ENCODE measurements at regions not wholly inside any gene's neighbourhood (a gene's known extent, or its start where the extent isn't known, plus 50 kb on each side); places are given as distances from the start of the nearest gene placed in this dataset.

DNA sequence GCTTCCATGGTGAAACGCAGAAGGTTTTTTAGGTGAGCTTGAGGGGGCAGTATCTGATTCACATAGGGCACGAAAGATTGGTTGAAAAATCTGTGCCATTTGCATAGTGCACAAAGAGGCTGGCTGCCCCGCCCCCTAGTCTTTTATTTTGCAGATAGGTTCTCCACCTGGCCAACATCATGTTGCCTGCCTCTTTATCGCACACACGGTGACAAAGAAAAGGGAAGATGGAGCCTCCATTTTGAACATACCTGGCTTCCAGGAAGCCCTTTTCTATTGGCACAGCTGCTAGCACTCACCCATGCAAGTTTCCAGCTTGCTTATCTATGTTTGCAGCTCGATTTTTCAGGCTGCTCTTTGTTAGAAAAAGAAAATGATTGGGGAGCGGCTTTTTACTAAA lies 316.2 kb upstream of the KLHL1 start (continued):
- TF ChIP-seq ZNF654 (tag by site-specific recombination; IDR thresholded peaks at IDR 0.05; ENCODE audit: low read depth): no peak
- TF ChIP-seq ZNF791 (tag by site-specific recombination; IDR thresholded peaks at IDR 0.05): no peak
- TF ChIP-seq ZNF426 (tag by site-specific recombination; IDR thresholded peaks at IDR 0.05): no peak
- TF ChIP-seq ZNF701 (tag by site-specific recombination; IDR thresholded peaks at IDR 0.05): no peak

DNA sequence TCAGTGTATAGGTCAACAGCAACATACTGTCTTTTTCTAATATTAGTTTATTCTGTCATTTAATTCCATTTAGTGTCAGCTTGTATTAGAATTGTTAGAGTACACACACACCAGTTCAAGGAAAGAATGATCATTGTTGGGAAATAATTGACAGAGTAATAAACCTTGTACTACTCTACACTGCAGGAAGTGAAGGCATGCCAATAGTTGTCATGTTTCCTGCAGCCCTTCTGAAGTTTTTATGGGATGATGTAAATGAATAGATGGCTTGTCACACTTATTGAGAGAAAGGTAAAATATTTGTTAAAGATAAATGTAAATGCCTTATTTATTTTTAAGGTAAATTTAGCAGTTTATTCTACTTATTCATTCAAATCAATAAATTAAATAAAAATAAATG lies 306.9 kb upstream of the KLHL1 start:
- Histone ChIP-seq H3K27ac (ENCODE audit: extremely low read depth, low read depth, low read length) (no peak overlapping the region), H3K9me3 (ENCODE audit: control insufficient read depth, insufficient read depth, low read depth, low read length) (no peaks in the 10 kb centered on the region), H3K4me1 (ENCODE audit: control insufficient read depth, insufficient read depth, low read length) (no peaks in the 10 kb centered on the region), H3K4me3 (ENCODE audit: low read depth, low read length) (no peak overlapping the region), H3K36me3 (ENCODE audit: control insufficient read depth in 2 of 2, insufficient read depth in 1 of 2, low read length in 2 of 2) (no peaks in the 10 kb centered on the region)
- ChIA-PET CTCF (no interaction called here), POLR2A (no interaction called here)
- TF ChIP-seq, protein P1, sequence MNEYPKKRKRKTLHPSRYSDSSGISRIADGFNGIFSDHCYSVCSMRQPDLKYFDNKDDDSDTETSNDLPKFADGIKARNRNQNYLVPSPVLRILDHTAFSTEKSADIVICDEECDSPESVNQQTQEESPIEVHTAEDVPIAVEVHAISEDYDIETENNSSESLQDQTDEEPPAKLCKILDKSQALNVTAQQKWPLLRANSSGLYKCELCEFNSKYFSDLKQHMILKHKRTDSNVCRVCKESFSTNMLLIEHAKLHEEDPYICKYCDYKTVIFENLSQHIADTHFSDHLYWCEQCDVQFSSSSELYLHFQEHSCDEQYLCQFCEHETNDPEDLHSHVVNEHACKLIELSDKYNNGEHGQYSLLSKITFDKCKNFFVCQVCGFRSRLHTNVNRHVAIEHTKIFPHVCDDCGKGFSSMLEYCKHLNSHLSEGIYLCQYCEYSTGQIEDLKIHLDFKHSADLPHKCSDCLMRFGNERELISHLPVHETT (tag by site-specific recombination; IDR thresholded peaks at IDR 0.05): no peak
- TF ChIP-seq ZNF544 (tag by site-specific recombination; IDR thresholded peaks at IDR 0.05) (no peak), BCL11B (tag by site-specific recombination; IDR thresholded peaks at IDR 0.05; ENCODE audit: low read depth) (no peak), SETDB1 (IDR thresholded peaks at IDR 0.05; ENCODE audit: insufficient read length, low read length) (no peak), ZNF776 (tag by site-specific recombination; IDR thresholded peaks at IDR 0.05; ENCODE audit: borderline replicate concordance) (no peak)
- TF ChIP-seq, protein P2, sequence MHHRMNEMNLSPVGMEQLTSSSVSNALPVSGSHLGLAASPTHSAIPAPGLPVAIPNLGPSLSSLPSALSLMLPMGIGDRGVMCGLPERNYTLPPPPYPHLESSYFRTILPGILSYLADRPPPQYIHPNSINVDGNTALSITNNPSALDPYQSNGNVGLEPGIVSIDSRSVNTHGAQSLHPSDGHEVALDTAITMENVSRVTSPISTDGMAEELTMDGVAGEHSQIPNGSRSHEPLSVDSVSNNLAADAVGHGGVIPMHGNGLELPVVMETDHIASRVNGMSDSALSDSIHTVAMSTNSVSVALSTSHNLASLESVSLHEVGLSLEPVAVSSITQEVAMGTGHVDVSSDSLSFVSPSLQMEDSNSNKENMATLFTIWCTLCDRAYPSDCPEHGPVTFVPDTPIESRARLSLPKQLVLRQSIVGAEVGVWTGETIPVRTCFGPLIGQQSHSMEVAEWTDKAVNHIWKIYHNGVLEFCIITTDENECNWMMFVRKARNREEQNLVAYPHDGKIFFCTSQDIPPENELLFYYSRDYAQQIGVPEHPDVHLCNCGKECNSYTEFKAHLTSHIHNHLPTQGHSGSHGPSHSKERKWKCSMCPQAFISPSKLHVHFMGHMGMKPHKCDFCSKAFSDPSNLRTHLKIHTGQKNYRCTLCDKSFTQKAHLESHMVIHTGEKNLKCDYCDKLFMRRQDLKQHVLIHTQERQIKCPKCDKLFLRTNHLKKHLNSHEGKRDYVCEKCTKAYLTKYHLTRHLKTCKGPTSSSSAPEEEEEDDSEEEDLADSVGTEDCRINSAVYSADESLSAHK (tag by site-specific recombination; IDR thresholded peaks at IDR 0.05): no peak
- TF ChIP-seq, protein P3, sequence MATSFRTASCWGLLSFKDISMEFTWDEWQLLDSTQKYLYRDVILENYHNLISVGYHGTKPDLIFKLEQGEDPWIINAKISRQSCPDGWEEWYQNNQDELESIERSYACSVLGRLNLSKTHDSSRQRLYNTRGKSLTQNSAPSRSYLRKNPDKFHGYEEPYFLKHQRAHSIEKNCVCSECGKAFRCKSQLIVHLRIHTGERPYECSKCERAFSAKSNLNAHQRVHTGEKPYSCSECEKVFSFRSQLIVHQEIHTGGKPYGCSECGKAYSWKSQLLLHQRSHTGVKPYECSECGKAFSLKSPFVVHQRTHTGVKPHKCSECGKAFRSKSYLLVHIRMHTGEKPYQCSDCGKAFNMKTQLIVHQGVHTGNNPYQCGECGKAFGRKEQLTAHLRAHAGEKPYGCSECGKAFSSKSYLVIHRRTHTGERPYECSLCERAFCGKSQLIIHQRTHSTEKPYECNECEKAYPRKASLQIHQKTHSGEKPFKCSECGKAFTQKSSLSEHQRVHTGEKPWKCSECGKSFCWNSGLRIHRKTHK (tag by site-specific recombination; IDR thresholded peaks at IDR 0.05): no peak

DNA sequence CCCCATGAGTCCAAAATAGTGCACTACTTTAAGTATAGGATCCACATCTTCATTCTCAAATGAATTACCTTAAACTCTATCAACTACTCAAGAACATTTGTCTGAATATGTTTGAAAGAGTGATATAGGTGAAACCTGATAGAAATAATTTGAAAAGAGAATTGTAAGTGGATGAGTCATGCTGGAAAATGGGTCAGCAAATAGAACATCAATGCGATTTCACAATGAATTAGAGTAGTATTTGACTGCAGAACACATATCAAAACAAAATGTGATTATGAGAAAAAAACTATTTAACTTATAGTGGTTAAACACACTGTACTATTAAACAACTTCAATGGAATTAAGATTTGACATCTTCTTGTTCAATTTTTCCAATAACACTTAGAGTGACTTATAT lies 300.6 kb upstream of the KLHL1 start:
- H3K4me3 ChIP-seq (ENCODE audit: low read depth, low read length): no peak overlapping the region
- H3K36me3 ChIP-seq (ENCODE audit: control insufficient read depth in 2 of 2, insufficient read depth in 1 of 2, low read length in 2 of 2): no peaks in the 10 kb centered on the region
- H3K9me3 ChIP-seq (ENCODE audit: control insufficient read depth, insufficient read depth, low read depth, low read length): no peaks in the 10 kb centered on the region
- no peak overlapping the region for H3K27ac ChIP-seq (ENCODE audit: extremely low read depth, low read depth, low read length)
- CTCF ChIA-PET: no interaction called here
- H3K4me1 ChIP-seq (ENCODE audit: control insufficient read depth, insufficient read depth, low read length): no peaks in the 10 kb centered on the region
- POLR2A ChIA-PET: no interaction called here
- TF ChIP-seq, protein P4, sequence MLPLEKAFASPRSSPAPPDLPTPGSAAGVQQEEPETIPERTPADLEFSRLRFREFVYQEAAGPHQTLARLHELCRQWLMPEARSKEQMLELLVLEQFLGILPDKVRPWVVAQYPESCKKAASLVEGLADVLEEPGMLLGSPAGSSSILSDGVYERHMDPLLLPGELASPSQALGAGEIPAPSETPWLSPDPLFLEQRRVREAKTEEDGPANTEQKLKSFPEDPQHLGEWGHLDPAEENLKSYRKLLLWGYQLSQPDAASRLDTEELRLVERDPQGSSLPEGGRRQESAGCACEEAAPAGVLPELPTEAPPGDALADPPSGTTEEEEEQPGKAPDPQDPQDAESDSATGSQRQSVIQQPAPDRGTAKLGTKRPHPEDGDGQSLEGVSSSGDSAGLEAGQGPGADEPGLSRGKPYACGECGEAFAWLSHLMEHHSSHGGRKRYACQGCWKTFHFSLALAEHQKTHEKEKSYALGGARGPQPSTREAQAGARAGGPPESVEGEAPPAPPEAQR (tag by site-specific recombination; IDR thresholded peaks at IDR 0.05): no peak
- no peak for TF ChIP-seq ZNF37A (tag by site-specific recombination; IDR thresholded peaks at IDR 0.05)
- no peak for TF ChIP-seq ZNF324 (tag by site-specific recombination; IDR thresholded peaks at IDR 0.05)
- no peak for TF ChIP-seq TCF7L2 (IDR thresholded peaks at IDR 0.05; ENCODE audit: borderline replicate concordance, low read depth, low read length)
- TF ChIP-seq ZNF157 (tag by site-specific recombination; IDR thresholded peaks at IDR 0.05): no peak
- TF ChIP-seq BCL11A (tag by site-specific recombination; IDR thresholded peaks at IDR 0.05; ENCODE audit: low read depth): no peak
- TF ChIP-seq ZNF174 (tag by site-specific recombination; IDR thresholded peaks at IDR 0.05): no peak
- no peak for TF ChIP-seq ZNF549 (tag by site-specific recombination; IDR thresholded peaks at IDR 0.05)
- no peak for TF ChIP-seq ZNF677 (tag by site-specific recombination; IDR thresholded peaks at IDR 0.05)
- TF ChIP-seq, protein P5, sequence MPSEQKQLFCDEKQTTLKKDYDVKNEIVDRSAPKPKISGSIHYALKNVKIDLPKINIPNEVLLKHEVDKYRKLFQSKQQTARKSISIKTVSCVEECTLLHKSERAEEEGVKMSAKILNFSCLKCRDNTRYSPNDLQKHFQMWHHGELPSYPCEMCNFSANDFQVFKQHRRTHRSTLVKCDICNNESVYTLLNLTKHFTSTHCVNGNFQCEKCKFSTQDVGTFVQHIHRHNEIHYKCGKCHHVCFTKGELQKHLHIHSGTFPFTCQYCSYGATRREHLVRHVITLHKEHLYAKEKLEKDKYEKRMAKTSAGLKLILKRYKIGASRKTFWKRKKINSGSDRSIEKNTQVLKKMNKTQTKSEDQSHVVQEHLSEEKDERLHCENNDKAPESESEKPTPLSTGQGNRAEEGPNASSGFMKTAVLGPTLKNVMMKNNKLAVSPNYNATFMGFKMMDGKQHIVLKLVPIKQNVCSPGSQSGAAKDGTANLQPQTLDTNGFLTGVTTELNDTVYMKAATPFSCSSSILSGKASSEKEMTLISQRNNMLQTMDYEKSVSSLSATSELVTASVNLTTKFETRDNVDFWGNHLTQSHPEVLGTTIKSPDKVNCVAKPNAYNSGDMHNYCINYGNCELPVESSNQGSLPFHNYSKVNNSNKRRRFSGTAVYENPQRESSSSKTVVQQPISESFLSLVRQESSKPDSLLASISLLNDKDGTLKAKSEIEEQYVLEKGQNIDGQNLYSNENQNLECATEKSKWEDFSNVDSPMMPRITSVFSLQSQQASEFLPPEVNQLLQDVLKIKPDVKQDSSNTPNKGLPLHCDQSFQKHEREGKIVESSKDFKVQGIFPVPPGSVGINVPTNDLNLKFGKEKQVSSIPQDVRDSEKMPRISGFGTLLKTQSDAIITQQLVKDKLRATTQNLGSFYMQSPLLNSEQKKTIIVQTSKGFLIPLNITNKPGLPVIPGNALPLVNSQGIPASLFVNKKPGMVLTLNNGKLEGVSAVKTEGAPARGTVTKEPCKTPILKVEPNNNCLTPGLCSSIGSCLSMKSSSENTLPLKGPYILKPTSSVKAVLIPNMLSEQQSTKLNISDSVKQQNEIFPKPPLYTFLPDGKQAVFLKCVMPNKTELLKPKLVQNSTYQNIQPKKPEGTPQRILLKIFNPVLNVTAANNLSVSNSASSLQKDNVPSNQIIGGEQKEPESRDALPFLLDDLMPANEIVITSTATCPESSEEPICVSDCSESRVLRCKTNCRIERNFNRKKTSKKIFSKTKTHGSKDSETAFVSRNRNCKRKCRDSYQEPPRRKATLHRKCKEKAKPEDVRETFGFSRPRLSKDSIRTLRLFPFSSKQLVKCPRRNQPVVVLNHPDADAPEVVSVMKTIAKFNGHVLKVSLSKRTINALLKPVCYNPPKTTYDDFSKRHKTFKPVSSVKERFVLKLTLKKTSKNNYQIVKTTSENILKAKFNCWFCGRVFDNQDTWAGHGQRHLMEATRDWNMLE (tag by site-specific recombination; conservative IDR thresholded peaks at IDR 0.05; ENCODE audit: low read depth): no peak
- TF ChIP-seq, protein P6, sequence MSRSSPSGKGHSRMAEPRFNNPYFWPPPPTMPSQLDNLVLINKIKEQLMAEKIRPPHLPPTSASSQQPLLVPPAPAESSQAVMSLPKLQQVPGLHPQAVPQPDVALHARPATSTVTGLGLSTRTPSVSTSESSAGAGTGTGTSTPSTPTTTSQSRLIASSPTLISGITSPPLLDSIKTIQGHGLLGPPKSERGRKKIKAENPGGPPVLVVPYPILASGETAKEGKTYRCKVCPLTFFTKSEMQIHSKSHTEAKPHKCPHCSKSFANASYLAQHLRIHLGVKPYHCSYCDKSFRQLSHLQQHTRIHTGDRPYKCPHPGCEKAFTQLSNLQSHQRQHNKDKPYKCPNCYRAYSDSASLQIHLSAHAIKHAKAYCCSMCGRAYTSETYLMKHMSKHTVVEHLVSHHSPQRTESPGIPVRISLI (tag by site-specific recombination; IDR thresholded peaks at IDR 0.05): no peak

Measured in HEK293 (cell line).